ENCODE measurements at regions not wholly inside any gene's neighbourhood (a gene's known extent, or its start where the extent isn't known, plus 50 kb on each side); places are given as distances from the start of the nearest gene placed in this dataset.

GRCh38 chr3:31252216-31253185 lies 280.2 kb upstream of the STT3B start:
- DNase-seq, result no peak

- no peak for DNase-seq
Measured at GRCh38 chr3:31253782-31254181, 278.9 kb upstream of the STT3B start.

- no peak for DNase-seq
Measured at GRCh38 chr3:31254483-31254882, 278.2 kb upstream of the STT3B start.

GRCh38 chr3:31255007-31255581 lies 277.6 kb upstream of the STT3B start:
- no peak for DNase-seq

- DNase-seq, result no peak
Measured at GRCh38 chr3:31262201-31262600, 270.5 kb upstream of the STT3B start.

GRCh38 chr3:31263897-31264296 lies 268.8 kb upstream of the STT3B start:
- DNase-seq, result no peak

- peak; percentile 2 for DNase-seq
Measured at GRCh38 chr3:31265646-31266428, 266.9 kb upstream of the STT3B start.

- no peak for DNase-seq
Measured at GRCh38 chr3:31268868-31269267, 263.9 kb upstream of the STT3B start.

- no peak for DNase-seq
Measured at GRCh38 chr3:31270010-31270409, 262.7 kb upstream of the STT3B start.

- peak; percentile 60 for DNase-seq
Measured at GRCh38 chr3:31274326-31275024, 258.2 kb upstream of the STT3B start.

- peak; percentile 57 for DNase-seq
Measured at GRCh38 chr3:31275038-31275572, 257.6 kb upstream of the STT3B start.

GRCh38 chr3:31275583-31275982 lies 257.1 kb upstream of the STT3B start:
- DNase-seq, result no peak

- DNase-seq, result peak; percentile 19
Measured at GRCh38 chr3:31277582-31277981, 255.1 kb upstream of the STT3B start.

- no peak for DNase-seq
Measured at GRCh38 chr3:31278532-31278931, 254.2 kb upstream of the STT3B start.

GRCh38 chr3:31284776-31285175 lies 247.9 kb upstream of the STT3B start:
- DNase-seq, result no peak

GRCh38 chr3:31285833-31286486 lies 246.8 kb upstream of the STT3B start:
- no peak for DNase-seq

GRCh38 chr3:31288224-31288623 lies 244.5 kb upstream of the STT3B start:
- no peak for DNase-seq

GRCh38 chr3:31288641-31289100 lies 244.1 kb upstream of the STT3B start:
- no peak for DNase-seq

- DNase-seq, result no peak
Measured at GRCh38 chr3:31289584-31289983, 243.1 kb upstream of the STT3B start.

GRCh38 chr3:31290046-31290445 lies 242.7 kb upstream of the STT3B start:
- DNase-seq, result no peak

GRCh38 chr3:31291818-31292217 lies 240.9 kb upstream of the STT3B start:
- no peak for DNase-seq

Data from fibroblast of skin of back (primary cell).